Activated naive CD4-positive, alpha-beta T cell treated with Interleukin-2 at 50 U/mL for 16 hours (primary cell): ENCODE measurements at regions not wholly inside any gene's neighbourhood (a gene's known extent, or its start where the extent isn't known, plus 50 kb on each side); places are given as distances from the start of the nearest gene placed in this dataset.
A peak's percentile ranks its signal among the peaks of the same experiment; 100 is the strongest.
"Not testable (repeated sequence)": the region's sequence is repeated elsewhere in the genome, so short reads cannot be mapped to it uniquely, and the experiment has no call there.

Experiments used
- DNase-seq: peaks from one replicate; pipeline ENCODE4 v3.0.0-alpha.2; 2020

DNA sequence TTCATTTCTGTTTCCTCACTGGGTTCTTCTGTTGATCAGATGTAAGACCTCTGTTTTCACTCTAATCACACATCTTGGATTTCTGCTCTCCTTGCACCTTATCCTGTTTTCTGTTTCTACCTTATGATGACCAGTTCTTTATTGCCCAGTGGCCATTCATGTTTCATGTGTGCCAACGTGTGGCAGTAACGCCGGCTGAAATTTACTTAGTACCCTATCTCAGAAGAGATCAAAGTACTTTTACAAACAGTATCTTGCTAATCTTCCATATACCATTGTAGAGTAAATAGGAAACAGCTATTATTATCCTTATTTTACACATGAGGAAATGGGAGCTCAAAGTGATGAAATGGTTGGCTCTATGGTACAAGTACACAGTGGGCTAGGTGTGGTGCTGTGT, 74.0 kb downstream of the GATA3 start:
- DNase-seq: no peak

DNA sequence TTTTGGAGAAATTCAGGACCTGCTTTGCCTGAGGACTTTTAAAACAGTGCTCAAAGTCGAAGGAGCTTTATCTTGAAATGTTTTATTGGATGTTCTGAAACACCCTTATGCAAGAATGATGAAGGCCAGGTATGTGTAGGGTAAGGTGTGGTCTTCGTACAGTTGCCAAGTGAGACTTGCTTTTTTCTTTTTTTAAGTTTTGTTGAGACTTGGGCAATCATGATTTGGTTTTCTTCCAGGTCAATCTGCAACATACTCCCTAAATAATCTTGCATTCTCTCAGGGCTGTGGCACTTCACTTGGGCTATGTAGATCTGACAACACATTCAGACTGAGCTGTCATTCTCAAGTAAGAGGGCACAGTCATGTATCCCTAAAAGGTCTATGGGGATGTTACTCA, 75.0 kb downstream of the GATA3 start:
- DNase-seq: no peak

DNA sequence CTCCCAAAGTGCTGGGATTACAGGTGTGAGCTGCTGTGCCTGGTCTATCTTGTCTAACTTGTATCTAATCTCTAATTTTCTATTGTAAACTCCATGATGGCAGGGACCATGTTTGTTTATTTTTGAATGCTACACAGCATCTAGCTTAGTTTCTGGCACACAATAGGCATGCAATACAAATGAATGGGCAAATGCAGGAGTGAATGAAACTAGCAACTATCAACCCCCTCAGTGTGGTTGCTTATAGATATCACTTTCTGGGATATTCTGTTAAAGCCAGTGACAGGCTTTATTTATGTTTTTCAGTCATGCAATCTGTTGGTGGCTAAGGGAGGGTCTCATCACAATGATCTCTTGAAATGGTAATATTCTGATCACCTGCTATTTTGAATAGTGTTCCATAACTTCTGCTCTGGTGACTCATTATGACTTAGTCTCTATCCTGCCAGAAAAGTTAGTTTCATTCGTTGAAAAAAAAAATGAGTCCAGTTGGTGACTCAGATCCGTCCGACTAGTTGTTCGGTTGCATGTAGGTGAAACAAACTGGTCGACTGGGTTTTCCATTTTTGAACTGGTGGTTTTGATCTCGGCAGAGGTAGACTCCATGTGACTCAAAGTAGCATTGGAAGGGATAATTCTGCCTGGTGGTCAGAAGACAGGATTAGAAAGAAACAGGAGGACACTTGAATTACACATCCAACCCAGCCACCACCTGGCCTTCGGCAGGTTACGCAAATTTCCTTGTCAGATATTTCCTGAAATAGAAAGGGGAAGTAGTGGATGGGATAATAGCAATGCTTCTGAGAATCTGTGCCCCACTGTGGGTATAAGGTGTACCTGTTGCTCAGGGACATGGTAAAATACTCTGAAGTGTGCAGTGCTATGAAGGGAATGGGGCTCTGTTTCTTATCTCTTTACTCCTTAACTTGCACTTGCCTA, 76.8 kb downstream of the GATA3 start:
- DNase-seq: peak; percentile 48

DNA sequence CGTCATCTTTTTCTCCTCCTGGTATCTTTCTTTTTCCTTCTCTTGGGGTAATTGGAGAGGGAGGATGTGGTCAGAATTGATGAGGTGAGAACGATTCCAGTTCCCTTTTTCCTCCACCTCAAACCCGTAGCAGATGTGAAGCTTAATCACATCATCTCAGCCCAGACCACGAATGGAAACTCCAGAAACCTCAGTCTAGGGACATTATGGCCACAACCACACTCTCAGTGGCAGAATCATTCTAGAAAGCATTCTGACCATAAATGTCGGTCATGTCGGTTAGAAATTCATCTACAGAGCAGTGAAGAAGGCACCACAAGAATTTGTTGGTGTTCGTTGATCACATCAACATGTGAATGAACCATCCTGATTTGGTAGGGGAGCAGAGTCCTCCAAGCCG, 78.7 kb downstream of the GATA3 start:
- peak; percentile 50 for DNase-seq

DNA sequence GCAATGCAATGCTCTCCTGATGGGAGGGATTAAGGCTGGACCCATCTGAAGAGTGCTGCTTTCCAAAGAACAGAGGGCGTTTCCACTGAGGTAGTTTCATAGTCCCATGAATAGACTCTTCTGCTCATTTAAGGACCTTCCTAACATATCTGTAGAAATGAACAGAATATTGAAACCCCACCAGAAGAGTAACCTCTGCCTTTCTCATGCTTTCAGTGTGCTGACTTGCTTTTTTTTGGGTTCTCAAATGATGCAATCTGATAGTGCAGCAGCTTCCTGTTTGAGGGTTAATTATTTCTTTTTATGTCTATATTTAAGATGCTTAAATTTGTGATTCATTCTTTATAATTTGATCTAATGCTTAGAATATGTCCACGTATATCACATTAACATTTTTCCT, 82.2 kb downstream of the GATA3 start:
- no peak for DNase-seq

DNA sequence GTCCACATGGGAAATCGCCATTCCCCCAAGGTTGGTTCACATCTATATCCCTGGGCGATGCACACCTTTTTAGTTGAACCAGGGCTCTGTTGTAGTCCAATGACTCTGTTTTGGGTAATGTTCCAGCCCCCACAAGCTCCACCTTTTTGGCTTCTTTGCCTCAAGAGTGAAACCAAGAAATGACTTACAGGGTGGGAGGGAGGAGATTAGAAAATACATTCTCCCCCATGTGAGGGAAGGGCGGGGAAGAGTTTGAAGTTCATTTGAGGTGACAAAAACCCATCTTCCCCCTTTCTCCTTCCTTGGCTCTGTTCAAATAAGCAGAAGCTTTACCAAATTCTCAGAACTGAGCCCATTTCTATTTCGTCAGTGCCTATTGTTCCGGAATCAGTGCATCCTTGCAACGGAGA, 82.8 kb downstream of the GATA3 start:
- DNase-seq: peak; percentile 59

DNA sequence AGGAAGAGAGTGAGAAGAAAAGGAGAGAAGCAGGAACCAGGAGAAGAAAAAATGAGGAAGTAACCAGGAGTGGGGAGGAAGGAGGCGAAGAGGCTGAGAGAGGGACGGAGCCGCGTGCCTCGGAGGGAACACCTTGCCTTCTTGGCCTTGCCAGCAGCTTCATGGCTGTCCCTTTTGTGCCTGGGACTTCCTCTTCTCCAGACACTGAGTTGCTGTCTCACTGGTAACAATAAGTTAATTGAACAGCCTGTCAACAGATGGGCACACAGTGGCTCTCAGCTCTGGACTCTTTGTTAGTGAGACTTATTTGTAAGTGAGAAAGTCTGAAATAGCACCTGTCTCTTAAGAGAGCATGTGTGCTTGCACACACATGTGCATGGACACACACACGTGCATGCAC, 83.2 kb downstream of the GATA3 start:
- DNase-seq: peak; percentile 15

DNA sequence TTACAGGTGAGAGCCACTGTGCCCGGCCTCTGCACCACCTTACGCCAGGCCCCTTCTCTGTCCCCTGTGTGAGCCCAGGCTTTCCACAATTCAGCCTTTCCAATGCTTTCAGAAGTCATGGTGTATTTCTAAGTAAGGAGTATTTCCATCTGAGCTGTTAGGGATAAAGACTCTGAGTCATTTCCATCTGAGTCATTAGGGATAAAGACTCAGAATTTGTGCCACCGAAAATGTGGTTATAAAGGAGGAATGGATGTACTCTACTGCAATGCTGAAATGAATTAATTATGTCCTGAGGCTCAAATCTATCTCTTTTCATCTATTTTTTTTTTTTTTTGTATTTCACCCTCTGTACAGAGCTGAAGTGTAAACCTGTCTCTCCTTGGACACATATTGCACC, 84.0 kb downstream of the GATA3 start:
- no peak for DNase-seq

DNA sequence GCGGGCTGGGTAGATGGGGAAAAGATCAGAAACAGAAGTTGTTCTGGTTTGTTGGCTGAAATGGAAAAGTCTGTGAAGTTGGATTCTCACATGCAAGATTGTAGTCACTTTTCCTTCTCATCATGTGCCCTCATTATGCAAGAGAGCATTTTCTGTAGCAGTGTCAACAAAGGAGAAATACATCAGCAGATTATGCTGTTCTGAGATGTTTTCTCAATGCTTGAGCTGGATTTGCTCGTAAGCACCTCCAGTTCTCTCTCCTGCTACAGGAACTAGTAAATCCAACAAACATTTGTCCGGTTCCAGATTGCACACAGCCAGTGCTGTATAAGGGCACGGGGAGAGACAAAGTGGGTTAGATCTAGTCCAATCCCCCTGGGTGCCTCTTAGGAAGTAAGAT, 90.0 kb downstream of the GATA3 start:
- DNase-seq: no peak

DNA sequence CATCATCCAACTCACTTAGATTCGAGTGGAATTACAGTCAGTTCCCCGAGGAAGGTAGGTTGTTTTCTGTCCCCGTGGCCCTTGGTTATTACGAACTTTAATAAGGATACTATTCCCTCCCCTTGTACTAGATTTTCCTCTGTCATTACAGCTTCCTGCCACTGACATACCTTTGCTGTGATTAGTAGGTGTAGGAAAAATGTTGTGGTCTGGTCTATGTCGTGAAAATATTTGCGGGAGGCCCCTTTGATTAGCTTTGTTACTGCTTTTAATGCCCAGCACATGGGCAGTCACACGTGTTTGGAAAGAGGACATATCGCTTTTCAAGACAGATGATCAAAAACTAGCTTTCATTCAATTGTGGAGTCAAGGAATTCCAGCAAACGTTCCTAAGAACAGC, 92.2 kb downstream of the GATA3 start:
- no peak for DNase-seq

DNA sequence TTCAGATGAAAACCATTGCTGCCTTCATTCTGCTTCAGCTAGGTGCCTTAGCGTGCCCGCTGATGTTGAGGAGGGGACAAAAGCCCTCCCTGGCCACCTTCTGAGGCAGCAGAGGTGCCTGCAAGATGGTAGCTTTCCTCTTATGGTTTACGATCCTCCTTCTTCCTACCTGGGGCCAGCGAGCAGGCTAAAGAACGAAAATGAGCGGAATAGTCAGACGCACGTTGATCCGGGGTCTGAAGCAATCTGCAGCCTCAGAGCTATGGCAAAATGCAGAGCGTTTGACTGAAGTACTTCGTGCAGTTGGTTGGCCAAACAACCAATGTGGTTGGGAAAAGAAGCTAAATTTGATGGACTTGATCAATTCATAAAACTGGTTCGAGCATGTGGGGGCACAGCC, 95.5 kb downstream of the GATA3 start:
- DNase-seq: no peak

DNA sequence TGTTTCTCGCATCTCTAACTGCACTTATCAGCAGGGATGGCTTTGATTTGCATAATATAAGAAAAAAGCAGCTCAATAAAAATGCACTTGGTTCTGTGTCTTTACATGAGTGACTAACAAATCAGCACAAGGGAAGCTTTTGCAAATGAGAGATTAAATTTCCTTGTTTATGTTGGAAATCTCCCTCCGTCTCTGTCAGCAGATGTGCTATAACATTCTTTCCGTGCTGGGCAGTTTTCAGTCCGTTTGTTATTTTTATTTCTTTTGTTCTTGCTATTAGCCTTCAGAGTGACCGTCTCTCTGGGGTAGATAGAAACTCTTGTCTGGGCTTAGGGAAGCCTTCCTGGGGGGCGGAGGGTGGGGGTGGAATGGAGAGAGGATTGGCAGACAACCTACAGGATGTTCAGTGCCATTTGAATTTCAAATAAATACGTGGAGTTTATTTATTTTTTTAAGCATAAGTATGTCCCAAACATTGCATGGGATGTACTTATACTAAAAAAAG, 96.0 kb downstream of the GATA3 start:
- DNase-seq: no peak

DNA sequence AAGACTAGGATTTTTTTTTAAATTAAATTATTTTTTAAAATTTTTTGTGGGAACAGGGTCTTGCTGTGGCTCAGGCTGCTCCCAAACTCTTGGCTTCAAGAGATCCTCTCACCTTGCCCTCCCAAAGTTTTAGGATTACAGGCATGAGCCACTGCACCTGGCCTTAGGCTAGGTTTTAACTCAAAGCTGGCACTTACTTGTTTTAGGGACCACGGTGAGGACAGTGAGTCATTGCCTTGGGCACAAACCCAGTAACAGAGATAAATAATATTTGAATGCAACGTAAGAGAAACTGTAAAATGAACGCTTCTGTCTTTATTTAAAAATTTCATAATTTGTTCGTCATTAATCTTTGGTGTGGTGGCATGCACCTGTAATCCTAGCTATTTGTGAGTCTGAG, 96.6 kb downstream of the GATA3 start:
- DNase-seq: no peak

DNA sequence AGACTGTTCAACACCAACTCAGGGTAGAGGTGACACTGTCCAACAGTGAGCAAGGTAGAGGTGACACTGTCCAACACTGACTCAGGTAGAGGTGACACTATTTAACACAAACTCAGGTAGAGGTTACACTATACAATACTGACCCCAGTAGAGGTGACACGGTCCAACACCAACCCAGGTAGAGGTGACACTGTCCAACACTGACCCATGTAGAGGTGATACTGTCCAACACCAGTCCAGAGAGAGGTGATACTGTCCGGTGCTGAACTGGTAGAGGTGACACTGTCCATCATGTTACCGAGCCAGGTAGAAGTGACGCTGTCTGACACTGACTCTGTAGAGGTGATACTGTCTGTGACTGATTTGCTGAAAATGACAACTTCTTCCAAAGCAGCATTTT, 102.4 kb downstream of the GATA3 start:
- no peak for DNase-seq

DNA sequence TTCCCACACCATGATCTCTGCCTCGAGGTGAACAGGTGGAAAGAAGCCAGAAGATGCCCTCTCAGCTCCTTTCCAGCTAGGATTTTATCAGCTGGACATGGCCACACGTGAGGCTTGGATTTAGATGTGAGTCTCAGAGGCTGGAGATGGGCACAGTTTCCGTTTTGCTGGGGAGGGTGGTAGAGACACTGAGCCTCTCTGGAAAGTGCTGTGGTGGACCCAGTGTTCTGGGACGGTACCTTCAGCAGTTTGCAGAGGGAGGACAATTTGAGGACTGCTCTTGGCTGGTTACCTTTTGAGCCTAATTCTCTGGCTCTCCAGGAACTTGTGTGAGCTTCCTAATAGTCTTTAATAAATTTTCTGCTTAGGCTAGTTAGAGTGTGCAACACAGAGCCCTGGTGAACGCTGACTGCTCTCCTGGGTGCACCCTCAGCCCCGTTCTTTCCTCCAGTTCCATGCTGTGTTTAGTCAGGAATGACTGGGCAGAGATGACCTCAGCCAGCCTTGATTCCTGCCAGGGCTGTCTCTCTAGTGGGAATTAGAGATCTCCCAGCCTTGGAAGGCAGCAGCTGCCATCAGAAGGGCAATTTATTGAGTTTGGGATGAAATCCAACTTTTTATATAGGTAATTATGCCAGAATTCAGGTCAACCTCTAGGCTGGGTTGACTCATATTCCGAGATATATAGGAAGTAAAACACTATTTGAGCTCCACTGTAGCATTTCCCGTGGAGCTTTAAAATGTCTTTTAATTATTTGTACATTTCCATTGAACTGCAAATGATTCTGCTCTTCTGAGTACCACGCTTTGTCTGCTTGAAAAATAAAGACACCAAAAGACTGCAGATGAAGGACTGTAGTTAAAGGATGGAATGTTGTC, 103.9 kb downstream of the GATA3 start:
- no peak for DNase-seq

DNA sequence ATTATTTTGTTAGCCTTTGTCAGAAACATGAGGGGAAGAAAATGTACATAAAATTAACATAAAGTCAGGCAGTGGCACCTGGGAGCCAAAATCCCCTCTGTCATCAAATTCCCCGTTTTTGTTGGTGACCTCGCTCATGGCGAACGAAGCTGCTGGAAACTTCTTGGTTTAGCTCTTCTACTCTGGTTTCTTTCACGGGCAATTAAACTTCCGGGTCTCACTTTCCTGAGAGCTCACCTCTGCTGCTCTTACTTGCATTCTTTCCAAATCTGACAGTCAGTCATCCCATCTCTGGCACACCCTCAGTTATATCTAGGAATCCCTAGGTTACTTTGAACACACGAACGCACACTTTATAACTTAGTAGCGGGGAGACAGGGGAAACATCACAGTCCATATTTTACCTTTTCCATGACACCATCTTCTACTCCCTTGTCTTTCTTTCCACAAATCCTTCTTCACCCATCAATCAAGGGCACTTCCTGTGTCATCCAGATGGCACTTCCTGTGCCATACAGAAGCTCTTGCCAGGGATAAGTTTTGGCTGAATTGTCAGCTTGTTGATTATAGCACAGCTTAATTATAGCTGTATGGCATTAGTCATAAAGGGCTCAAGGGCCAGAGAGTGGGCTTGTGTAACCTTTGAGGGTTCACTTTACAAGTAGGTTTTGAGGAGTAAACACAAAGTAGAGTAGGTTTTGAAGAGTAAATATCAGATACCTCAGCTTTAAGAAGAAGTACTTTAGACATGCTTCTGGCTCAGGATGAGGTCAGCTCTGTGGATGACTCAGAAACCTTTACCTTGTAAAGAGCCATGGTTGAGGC, 105.1 kb downstream of the GATA3 start:
- DNase-seq: no peak

DNA sequence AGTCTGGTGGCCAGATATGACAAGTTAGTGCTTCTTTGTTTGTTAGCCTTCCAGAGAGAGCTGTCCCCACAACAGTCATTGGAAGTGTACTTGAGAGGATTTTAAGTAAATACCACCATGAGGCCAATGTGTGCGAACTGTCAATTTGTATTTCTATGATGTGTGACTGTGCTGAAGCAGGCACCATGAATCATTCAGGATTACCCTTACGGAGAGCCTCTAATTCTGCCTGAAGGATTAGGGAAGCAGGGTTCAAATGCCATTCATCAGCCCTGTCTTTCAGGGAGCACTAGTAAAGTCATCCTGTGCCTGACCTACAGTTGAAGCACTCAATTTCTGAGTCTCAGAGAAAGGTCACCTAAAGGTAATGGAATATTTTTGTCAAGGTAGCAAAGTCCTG, 109.3 kb downstream of the GATA3 start:
- no peak for DNase-seq

DNA sequence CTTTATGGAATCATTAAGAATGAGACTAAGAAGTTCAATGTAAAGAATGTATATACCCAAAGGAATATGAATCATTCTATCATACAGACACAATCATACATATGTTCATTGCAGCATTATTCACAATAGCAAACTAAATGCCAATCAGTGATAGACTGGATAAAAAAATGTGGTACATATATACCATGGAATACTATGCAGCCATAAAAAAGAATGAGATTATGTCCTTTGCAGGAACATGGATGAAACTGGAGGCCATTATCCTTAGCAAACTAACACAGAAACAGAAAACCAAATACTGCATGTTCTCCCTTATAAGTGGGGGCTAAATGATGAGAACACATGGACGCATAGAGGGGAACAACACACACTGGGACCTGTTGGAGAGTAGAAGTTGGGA, 110.2 kb downstream of the GATA3 start:
- DNase-seq: not testable (repeated sequence)

DNA sequence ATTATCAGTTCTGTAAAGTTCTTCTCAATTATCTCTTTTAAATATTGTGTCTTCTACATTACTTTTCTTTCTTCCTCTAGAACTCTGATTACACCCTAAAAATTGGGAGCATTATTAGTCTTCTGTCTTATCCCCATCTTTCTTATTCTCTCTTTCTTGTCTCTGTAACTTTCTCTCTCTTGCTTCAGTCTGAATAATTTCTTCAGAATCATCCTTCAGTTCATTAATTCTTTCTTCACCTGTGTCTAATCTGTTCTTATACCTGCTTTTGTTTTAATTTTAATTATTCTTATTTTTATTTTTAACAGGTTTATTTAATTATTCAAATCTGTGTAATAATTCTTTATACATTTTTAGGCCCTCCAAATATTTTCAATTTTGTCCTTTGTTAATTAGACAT, 114.3 kb downstream of the GATA3 start:
- no peak for DNase-seq

DNA sequence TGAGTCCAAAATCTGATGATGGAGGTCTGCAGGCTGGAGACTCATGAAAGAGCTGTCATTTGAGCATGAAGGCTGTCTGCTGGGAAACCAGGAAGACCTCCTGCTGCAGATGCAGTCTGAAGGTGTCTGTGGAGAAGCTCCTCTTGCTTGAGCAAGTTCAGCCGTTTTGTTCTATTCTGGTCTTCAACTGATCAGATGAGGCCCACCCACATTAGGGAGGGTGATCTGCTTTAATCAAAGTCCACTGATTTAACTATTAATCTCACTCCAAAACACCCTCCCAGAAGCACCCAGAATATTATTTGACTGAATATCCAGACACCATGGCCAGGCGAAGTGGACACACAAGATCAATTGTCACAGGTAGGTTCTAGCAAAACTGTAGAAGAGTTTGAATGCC, 116.5 kb downstream of the GATA3 start:
- no peak for DNase-seq

DNA sequence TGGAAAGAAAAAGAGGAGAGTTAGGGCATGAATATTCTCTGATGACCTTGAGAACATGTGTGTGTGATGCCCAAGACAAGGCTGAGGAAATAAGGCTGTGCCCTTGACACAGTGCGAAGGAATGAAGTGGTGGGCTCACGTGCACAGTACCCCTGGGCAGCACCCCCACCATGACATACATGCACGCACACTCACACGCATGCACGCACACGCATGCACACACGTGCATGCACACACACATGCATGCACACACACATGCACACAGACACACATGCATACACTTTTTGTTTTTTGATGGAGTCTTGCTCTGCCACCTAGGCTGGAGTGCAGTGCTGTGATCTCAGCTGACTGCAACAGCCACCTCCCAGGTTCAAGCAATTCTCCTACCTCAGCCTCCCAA, 118.1 kb downstream of the GATA3 start:
- no peak for DNase-seq

DNA sequence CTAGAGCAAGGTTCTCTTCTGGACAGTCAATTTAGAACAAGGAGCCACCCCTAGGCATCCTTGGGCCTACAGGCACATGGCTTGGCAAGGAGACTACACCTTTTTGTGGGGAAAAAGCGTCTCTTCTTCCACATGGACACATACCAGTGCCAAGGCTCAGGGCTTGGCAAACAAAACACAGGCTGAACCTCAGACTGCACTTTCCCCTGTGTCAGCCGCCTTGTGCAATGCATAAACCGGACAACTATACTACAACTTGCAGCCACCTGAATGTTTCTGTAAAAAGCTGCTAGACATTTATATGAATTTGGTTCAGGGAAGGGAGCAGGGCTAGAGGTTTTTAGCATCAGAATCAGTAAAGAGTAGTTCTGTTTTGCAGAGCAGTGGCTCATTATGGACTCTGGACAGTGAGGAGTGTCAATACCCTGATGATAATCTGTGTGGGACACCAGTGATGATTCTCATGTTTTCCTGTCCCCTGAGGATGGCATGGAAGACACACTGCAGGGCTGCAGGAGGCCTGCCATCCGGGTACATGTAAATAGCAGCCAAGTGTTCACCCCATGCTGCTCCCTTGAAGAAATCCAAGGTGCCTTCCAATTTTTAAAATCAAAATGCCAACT, 118.9 kb downstream of the GATA3 start:
- DNase-seq: no peak

DNA sequence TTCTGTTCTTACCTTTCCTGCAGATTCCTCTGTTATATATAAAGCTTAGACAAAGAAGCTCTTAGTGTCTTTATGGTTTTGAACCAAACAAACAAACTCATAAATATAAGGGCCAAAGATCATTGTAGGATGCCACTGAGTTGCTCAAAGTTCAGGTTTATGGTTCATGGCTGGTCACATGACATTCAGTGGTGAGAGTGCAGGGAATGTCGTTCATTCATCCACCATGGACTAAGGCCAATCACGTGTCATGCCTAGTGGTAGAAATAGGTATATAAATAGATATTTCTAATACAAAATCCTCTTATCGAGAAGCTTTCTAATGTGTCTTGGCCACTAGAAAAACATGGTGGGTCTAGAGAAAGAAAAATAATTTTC, 119.4 kb downstream of the GATA3 start:
- no peak for DNase-seq
